ENCODE measurements at regions not wholly inside any gene's neighbourhood (a gene's known extent, or its start where the extent isn't known, plus 50 kb on each side); places are given as distances from the start of the nearest gene placed in this dataset.
"Not testable (repeated sequence)": the region's sequence is repeated elsewhere in the genome, so short reads cannot be mapped to it uniquely, and the experiment has no call there.

DNA sequence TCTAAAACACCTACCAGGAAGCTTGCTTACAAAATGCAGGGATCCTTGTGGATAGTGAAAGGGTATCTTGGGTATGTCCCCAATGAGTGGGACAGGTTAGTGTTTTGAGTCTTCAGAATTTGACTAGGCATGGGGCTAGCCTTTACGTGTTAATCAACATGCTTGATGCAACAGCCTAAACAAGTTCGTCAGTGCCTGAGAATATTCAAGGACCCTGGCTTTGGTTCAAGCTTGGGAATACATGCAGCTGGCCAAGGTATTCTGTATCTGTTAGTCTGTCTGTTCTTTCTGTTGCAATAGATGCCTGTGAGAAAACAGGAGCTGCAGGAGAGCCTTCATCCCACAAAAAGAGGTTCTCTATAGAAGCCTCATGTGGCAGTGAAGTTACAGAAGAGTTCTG, 149.5 kb downstream of the CCNG2 start:
- no peak for DNase-seq

DNA sequence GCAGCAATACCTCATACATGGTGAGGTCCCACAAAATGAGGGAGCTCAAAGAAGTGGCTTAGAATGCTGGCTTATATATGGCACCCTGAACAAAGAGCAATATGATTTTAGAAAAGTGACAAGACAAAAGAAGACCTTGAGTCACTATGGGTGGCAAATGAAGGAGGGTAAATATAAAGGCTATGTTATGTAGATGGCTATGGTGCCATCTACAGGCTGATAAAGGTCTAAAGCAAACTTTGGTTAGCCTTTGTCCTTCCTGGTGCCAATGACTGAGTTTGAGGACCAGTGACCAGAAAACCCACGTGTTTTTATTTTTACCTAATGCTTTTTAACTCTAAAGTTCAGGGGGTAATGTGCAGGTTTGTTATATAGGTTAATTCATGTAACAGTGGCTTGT, 151.8 kb downstream of the CCNG2 start:
- no peak for DNase-seq

DNA sequence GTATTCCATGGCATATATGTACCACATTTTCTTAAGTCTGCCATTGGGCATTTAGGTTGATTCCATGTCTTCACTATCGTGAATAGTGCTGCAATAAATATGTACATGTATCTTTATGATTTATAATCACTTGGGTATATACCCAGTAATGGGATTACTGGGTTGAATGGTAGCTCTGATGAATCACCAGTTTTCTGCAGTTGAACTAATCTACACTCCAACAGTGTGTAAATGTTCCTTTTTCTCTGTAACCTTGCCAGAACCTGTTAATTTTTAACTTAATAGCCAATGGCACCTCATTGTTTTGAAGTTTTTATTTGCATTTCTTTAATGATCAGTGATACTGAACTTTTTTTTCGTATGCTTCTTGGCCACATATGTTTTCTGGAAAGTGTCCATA, 152.5 kb downstream of the CCNG2 start:
- DNase-seq, result no peak

DNA sequence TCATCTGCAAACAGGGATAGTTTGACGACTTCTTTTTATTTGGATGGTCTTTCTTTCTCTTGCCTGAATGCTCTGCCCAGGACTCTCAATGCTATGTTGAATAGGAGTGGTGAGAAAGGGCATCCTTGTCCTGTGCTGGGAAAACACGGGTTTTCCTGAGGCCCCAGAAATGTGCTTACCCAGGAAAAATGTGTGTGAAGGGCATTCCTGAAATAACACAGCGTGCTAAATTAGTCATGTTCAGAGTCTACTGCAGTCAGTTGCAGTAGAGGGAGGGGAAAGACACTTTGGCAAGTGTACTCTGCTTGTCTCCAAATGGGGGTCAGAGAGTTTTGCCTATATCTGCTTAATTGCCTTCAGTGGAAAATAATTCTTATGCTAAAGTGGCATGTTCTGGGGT, 153.9 kb downstream of the CCNG2 start:
- peak in 1 of 14 donors; percentile 2 for DNase-seq

DNA sequence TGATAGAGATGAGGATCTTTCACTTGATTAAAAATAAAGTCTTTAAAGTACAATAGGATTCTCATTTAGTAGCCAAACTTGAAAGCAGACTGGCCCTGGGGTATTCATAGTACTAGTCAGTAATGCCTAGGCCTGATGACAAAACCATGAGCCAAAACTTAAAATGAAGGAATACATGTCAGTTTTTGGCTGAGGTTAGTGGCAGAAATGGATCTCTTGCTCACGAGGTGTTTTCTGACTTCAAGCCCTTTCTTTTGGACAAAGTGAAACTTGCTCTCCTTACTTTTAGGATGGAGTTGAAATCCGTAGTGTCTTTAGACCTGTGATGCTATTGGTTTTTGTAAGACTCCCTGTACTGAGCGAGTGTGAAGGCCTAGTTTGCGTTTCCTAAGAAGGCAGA, 157.7 kb downstream of the CCNG2 start:
- no peak for DNase-seq

DNA sequence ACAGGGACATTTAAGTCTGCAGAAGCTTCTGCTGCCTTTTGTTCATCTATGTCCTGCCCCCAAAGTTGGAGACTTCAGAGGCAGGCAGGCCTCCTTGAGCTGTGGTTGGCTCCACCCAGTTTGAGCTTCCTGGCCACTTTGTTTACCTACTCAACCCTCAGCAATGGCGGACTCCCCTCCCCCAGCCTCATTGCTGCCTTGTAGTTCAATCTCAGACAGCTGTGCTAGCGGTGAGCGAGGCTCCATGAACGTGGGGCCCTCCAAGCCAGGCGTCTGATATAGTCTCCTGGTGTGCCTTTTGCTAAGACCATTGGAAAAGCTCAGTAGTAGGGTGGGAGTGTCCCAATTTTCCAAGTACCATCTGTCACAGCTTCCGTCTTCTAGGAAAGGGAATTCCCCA, 170.1 kb downstream of the CCNG2 start:
- no peak for DNase-seq

DNA sequence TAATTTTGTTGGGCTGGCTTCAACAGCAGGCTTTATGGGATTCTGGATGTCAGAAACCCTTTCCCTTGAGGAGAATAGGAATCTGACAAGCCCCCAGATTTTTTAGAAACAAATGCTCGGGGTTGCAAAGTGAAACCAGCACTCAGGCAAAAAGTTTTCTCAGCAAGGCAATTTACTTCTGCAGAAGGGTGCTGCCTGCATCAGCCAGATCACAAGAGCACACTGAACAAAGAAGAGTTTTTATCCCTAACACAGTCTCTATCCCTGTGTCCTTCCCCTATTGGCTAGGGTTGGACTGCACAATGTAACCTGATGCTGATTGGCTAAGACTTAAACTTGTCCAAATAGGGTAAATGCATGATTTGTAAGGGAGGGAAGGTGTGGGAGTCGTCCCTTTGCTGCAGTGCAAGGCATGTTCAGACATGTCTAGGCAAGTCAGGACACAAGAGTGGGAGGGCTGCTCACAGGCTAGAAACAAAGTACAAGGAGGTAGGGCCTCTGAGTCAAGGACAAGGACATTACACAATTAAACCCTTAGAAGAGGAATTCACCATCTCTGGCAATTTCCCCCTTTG, 175.8 kb downstream of the CCNG2 start:
- DNase-seq, result no peak

DNA sequence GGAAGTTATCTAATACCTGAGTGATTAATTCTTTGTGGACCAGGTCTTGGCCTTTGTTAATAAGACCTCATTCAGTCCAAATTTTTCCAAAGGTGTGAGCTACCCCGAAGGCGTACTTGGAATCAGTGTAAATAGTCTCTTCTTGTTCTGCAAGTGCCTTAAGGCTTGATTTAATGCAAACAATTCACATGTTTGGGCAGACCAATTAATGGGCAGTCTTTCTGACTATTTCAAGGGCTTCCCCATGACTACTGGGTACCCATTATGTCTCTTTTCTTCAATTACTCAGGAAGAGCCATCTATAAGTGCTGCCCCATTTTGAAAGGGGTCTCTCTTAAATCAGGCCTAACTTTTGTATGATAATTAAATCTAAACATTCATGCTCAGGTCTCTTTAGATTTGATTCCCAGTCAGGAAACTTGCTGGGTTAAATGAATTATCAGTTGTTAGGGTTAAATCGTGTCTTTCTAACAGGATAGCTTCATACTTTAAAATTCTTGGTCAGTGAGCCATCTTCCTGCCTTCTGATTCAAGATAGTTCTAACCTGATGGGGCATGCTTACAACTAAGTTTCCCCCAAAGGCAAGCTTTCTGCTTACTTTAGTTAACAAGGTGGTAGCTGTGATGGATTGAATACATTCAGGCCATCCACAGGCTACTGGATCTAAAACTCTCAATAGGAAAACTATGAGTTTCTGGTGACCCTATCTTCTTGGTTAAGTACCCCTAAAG, 179.6 kb downstream of the CCNG2 start:
- DNase-seq, result no peak

DNA sequence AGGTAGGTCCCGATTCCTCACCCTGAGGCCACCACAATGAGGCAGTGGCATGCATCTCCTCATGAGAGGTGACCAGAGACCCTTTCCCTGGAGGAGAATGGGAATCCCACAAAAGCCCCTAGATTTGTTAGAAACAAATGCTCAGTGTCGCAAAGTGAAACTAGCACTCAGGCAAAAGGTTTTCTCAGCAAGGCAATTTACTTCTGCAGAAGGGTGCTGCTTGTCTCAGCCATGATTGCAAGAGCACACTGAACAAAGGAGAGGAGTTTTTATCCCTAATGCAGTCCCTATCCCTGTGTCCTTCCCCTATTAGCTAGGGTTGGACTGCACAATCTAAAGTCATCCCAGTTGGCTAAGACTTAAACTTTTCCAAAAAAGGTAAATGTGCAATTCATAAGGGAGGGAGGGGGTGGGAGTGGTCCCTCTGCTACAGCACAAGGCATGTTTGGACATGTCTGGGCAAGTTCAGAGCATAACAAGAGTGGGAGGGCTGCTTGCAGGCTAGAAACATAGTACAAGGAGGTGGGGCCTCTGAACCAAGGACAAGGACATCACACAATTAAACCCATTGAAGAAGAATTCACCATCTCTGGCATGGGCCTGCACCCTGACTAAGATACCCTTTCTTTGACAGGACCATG, 185.3 kb downstream of the CCNG2 start:
- DNase-seq, result no peak

DNA sequence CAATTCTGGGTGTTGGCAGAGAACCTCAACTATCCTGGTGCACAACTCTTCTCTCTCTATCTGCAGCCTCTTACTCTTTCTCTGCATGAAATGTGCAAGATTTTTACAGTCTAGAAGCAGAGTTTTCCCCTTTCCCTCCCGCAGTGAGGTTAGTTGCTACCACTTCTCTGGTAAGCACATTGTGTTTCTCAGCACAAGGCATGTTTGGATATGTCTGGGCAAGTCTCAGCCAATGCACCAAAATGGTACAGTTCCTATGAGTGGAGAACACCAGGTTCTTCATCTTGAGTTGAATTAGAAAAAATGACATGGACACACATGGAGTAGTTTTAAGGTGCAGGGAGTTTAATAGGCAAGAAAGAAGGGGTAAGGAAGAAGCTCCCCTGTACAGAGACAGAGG, 187.0 kb downstream of the CCNG2 start:
- no peak for DNase-seq

DNA sequence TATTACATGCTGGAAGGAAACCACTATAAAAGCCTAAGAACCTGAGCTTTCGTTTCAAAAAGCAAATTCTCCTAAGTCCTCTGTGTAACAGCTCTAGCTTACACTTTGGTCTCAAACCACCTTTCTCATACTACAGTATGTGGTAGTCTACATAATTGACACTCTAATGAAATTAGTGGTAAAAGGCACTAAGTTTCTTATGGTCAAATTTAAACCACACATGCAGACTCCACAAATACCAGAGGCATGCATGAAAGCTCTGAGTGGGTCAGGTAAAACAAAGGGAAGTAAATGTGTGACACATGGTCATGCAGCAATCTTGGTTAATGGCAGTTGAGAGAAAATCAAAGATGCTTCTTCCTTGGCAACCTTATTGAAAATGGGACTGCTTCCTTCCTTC, 187.8 kb downstream of the CCNG2 start:
- no peak for DNase-seq

DNA sequence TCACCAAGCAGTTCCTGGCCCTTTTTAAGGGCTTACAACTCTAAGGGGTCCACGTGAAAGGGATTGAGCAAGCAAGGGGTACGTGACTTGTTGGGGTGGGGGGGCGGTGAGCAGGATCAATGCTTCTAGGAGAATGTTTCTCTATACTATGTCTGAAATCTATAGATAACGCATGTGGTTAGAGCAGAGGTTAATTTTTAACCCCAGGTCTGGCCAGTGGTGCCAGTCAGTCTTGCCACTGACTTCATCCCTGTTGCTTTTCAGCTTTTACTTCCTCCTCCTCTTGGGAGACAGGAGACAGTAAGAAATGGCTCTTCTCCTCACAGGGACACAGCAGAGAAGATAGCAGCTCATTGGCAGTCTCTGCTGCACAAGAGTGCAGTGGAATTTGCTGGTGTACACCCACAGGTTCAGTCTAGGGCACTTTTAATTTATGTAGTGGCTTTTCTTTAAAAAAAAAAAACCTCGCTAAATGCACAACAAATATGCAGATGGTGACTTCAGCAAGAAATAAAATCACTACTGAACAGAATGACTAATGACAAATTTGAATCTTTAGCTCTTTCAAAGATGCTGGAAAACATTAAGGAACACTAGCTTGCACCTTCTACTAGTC, 190.5 kb downstream of the CCNG2 start:
- no peak for DNase-seq

DNA sequence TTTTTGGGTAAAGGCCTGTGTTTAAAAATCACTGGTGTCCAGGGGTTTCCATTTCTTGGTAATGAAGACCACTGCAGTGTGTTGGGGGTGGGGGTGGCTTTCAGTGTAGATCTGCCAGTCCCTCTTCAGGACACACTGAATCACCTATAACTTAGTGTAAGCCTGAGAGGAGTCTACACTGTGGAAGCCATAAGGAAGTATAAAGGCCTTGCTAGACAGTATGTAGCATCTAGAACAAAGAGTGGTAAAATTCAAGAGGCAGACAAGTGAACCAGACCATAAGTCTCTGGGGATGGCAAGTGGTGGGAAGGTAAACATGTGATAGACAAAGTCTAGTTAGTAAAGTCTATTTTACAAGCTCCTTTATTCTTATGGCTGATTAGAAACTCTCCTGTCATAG, 191.8 kb downstream of the CCNG2 start:
- DNase-seq, result no peak

DNA sequence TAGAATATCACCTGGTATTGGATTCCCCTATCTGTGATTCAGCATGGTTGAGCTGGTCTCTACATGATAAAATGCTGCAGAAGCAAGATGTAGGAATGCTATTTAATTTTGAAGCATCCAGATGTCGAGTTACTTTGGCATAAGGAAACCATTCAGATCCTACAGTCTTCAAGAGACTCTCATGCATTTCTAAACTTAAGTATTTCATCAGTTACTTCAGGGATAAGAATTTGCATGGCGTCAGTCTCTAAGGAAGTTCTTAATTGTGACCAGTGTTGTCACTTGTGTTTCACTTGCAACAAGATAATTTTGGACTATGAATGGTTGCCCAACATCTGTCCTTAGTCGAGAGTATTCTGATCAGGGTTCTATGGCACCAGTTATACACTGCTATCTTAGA, 192.4 kb downstream of the CCNG2 start:
- DNase-seq, result no peak

DNA sequence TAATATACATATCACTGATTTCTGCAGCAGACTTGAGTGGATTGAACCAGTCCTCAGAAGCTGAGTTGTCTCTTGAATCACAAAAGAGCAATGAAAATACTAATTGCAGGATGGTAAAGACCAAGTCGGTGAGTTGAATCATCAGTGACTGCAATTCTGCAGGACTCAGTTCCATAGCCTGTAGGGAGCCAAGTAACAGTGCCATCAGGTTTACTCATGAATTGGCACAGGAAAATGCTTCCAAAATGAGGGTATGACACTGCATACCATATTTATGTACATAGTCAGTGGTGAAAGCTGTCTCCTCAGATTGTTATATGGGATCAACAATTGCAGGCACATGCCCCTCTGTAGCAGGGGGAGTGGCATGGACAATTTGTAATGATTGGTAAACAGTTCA, 192.8 kb downstream of the CCNG2 start:
- DNase-seq, result no peak

DNA sequence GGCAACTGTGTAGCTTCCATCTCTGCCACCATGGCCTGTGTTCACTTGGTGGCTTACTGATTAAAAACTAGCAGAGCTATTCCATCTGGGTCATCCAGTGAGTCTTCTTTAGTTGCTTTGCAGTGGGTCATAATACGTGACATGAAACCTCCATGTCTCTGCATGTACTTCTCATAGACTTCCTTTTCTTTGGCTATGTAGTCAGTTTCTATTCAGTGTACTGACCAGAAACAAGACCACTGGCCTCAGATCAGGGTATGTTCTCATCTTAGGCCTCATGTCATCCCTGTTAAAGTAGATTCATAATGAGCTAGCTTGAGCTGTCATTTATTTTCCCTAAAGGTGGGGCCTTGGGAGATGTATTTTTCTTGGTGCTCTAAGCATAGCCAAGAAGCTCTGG, 195.2 kb downstream of the CCNG2 start:
- DNase-seq, result no peak

DNA sequence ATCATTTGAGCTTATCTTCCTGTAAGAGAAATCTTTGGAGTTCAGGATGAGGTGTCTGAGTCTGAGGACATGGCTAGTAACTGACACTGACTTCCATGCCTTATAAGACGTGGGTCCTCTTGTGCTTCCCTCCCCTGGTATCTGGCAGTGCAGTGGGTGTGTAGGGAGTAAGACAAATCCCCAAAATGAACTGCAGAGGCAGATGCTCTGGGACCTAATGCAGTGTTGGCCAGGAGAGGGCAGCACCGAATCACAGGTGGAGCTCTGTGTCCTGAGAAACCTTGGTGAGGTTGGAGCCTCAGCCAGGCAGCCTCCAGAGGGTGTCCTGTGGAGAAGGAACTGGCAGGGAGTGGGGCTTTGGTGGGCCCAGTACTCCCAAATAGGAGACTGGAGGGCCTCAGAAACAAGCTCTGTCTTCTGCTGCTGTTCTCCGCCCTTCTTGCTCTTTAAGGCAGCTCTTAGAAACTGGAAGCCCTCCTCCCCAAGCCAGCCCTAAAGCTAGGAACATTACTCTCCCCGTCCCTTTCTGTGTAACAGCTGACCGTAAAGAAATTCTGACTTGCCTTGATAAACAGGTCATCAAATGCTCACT, 196.8 kb downstream of the CCNG2 start:
- DNase-seq, result not testable (repeated sequence)

DNA sequence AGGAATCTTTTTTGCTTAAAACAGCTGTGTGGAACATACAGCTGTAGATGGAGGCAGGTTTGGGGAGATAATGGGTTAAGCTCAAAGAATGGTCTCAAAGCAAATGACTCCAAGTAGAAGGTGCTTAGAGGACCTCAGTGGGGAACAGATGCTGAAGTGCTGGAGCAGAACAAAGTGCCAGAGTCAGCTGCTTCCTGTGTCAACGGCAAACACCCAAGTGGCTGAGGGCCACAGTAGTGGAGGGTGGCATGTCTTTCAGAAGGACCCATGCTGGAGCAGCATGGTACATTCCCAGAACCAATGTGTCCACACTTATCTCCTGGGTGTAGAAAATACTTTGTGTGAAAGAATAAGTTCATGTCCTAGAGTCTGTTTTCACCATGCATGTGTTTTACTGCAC, 197.5 kb downstream of the CCNG2 start:
- DNase-seq, result no peak

DNA sequence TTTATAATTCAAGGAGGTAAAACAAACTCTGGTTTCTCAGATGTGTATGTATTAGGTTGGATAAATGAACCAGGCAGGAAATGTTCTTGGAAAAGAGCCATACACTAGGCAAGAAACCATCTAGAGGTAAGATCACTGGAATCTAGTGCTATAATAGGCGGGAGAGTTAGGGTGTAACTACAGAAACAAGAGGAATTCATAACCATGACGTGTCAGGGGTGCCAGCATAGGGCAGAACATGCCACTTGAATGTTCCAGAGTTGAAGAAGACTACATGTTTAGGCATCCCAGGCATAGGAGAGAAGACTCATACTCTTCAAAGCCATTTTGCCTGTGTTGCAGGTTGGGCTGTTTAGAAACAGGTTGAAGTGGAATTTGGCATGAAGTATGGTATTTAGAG, 198.7 kb downstream of the CCNG2 start:
- no peak for DNase-seq

DNA sequence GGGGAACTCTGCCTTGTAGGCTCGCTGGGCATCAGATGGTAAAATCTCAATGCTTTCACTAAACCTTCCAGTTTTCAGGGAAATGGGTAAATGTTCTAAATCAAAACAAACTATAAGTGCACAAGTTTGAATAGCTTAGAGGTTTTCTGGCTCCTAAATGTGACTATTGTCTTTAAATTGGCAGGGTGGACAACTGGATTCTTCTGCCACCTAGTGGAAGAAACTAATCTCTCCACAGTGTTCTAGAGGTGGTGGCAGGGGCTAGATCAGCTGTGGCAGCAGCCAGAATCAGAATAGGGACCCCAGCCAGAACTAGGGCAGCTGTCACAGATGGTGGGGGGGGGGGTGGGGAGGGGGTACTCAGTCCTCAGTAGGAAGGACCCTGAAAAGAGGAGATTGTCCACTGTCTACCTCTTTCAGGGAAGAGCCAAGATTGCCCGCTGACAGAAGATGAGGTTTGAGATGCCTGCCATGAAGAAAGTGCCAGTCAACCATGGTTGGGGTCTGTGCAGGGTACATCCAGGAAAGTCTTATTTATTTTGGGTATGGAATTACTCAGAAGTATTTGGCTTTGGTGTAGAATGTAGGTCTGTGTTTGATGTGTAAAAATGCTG, 201.4 kb downstream of the CCNG2 start:
- DNase-seq, result peak in 3 of 14 donors; percentile 2 to 3 (median 3)

DNA sequence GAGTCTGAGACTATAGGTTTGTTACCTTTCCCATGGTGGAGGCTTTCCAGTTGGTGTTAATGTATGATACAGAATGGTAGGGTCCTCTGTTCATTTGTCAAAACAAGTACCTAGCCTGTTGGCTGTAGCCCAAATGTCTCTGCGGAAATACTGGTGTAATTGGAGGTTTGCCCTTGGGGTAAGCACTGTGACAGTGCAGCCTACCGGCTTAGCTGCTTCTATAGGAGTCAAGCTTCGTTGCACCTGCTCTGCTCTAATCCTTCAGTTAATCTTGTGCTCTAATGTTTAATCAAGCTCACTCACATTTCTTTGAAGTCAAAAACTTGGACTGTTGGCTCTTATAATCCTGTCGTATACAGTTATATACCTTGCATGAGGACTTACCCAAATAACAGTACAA, 203.4 kb downstream of the CCNG2 start:
- DNase-seq, result no peak

DNA sequence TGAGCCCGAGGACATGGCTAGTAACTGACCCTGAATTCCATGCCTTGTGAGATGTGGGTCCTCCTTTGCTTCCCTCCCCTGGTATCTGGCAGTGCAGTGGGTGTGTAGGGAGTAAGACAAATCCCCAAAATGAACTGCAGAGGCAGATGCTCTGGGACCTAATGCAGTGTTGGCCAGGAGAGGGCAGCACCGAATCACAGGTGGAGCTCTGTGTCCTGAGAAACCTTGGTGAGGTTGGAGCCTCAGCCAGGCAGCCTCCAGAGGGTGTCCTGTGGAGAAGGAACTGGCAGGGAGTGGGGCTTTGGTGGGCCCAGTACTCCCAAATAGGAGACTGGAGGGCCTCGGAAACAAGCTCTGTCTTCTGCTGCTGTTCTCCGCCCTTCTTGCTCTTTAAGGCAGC, 209.9 kb downstream of the CCNG2 start:
- not testable (repeated sequence) for DNase-seq

DNA sequence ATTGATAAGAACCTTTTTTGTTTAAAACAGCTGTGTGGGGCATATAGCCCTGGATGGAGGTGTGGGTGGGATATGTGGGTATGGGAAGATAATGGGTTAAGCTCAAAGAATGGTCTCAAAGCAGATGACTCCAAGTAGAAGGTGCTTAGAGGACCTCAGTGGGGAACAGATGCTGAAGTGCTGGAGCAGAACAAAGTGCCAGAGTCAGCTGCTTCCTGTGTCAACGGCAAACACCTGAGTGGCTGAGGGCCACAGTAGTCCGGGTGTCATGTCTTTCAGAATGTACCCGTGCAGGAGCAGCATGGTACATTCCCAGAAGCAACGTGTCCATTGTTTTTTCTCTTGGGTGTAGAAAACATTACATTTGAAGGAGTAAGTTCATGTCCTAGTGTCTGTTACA, 210.6 kb downstream of the CCNG2 start:
- DNase-seq, result no peak

Measured in C1 segment of cervical spinal cord (tissue), 14 donors.